ENCODE measurements at regions not wholly inside any gene's neighbourhood (a gene's known extent, or its start where the extent isn't known, plus 50 kb on each side); places are given as distances from the start of the nearest gene placed in this dataset.
"Not testable (repeated sequence)": the region's sequence is repeated elsewhere in the genome, so short reads cannot be mapped to it uniquely, and the experiment has no call there.

DNA sequence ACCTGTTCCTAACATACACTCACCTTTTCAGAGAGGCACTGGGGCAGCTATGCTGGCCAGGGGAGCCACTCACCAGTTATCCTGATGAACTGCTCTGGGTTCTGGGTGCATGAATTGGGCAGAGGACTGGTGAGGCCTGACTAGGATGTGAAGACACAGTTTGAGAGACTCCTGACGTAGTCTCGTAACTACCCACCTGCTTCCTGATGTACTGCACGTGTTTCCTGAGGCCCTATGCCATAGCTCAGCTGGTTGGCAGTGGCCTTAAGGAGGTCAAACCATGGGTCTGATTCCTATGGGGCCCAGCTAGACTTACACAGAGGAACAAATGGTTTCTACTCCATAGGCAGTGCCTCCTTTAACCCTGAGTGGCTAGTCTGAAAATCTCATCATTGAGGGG is 351.7 kb upstream of the FRG2C start:
- DNase-seq: not testable (repeated sequence)

GRCh38 chr3:75319776-75320175 is 344.4 kb upstream of the FRG2C start:
- not testable (repeated sequence) for DNase-seq

- DNase-seq: no peak
Measured at GRCh38 chr3:75320369-75320768, 343.8 kb upstream of the FRG2C start.

- DNase-seq: no peak
Measured at GRCh38 chr3:75321060-75321459, 343.1 kb upstream of the FRG2C start.

- not testable (repeated sequence) for DNase-seq
Measured at GRCh38 chr3:75323936-75324335, 340.2 kb upstream of the FRG2C start.

GRCh38 chr3:75325716-75326115 is 338.4 kb upstream of the FRG2C start:
- DNase-seq: no peak

- DNase-seq: no peak
Measured at GRCh38 chr3:75327453-75327852, 336.7 kb upstream of the FRG2C start.

GRCh38 chr3:75329476-75330097 is 334.5 kb upstream of the FRG2C start:
- DNase-seq: peak in 4 of 56 donors; percentile 2 to 27 (median 16)

- DNase-seq: not testable (repeated sequence)
Measured at GRCh38 chr3:75330446-75330845, 333.7 kb upstream of the FRG2C start.

- not testable (repeated sequence) for DNase-seq
Measured at GRCh38 chr3:75332090-75332489, 332.0 kb upstream of the FRG2C start.

DNA sequence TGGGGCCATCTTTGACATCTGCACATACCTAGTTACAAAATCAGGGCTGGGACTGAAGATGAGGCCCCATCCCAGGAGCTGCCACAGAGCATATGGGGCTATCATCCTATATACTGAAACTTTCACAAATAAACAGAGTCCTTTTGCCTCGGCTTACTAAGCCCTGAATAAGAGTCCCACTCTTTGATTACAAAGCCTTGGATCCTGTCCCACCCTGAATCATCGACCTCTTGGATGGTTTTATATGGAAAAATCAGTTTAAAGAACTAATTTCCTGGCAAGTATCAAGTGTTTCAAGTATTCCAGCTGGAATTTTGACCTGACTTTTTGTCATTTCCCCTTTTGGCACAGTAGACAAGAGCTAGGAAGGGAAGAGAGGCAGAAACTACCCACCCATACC is 331.3 kb upstream of the FRG2C start:
- no peak for DNase-seq

- no peak for DNase-seq
Measured at GRCh38 chr3:75334299-75334698, 329.8 kb upstream of the FRG2C start.

GRCh38 chr3:75337226-75337900 is 326.8 kb upstream of the FRG2C start:
- no peak for DNase-seq

GRCh38 chr3:75338342-75338741 is 325.8 kb upstream of the FRG2C start:
- DNase-seq: no peak

DNA sequence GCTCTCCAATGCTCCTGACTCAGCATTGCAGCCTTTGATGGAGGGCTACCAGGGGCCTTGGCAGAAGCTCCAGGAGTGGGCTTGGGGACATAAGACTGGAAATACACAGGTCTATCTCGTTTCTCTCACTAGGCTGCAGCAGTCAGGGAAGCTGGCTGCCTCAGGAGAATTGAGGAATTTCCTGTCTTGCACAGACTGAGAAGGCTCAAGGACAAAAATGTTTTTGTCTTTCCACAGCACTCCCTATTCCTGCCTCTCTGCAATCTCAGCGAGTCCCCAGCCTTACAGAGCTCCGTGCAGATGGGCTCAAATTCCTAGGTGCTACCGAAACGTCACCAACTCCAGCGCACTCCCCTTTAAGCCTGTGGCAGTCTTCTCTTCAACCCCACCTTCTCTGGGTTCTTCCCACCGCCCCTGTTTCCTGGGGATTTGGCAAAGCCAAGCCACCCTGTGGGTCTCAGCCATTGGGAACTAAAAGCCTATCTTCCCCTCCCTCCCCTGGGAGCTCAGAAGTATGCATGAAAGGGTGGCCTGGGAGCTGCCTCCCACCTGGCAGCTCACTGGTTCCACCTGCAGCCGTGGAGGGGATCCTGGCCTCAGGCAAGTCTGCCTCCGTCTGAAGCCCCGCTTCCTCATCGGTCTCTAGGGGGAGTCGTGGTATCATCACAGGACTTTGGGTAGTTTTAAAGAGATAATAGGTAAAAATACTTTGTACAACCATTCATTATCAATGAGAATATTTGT is 322.6 kb upstream of the FRG2C start:
- DNase-seq: no peak

DNA sequence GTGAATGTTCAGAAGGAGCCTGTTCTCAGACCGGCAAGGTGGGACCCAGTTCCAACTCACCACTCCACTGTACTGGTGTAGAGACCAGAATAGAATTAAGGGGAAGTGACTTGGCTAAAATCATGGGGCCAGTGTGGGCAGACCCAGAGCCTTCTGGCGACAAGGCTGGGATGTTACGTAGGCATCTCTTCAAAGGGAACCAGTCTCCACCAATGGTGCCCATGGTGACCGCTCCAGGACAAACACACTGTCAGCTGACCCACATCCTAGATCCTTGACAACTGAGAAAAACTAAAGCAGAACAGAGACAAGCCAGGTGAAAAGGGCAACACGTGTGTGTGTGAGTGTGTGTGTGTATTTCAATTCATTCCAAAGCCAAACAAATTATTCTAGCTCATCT is 321.7 kb upstream of the FRG2C start:
- DNase-seq: no peak

DNA sequence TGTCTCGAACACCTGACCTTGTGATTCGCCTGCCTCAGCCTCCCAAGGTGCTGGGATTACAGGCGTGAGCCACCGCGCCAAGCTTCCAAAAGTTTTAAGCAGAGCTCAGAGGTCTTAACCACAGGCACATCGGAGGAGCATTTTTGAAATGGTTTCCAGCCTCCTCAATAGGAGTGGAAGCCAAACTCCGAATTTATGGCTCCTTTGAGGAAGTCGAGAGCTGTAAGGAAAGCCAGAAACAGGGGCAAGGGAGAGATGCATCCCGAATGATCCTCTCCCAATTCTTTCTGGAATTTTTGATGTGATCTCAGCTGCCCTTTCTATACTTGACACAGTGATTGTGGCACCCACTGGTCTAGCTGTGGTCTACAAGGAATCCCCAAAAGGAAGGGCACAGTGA is 313.6 kb upstream of the FRG2C start:
- DNase-seq: not testable (repeated sequence)

GRCh38 chr3:75362086-75362784 is 301.9 kb upstream of the FRG2C start:
- not testable (repeated sequence) for DNase-seq

DNA sequence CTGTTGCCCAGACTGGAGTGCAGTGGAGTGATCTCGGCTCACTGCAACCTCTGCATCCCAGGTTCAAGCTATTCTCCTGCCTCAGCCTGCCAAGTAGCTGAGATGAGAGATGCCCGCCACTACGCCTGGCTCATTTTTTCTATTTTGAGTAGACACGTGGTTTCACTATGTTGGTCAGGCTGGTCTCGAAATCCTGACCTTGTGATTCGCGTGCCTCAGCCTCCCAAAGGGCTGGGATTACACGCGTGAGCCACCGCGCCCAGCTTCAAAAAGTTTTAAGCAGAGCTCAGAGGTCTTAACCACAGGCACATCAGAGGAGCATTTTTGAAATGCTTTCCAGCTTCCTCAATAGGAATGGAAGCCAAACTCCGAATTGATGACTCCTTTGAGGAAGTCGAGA is 291.2 kb upstream of the FRG2C start:
- not testable (repeated sequence) for DNase-seq

GRCh38 chr3:75379840-75380239 is 284.3 kb upstream of the FRG2C start:
- DNase-seq: not testable (repeated sequence)

DNA sequence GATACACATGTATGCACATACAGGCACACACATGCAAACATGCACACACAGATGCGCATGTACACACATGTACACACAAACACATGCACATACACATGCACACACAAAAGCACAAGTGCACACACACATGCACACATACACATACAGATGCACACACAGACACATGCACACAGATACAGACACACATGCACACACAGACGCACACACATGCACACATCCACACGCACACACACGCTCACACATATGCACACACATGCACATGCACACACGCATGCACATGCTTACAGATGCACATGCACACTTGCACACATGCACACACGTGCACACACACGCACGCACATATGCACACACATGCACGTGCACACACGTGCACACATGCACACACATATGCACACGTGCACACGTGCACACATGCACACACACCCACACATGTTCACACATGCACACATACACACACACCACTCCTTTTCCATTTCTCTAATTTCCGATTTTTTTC is 283.8 kb upstream of the FRG2C start:
- DNase-seq: no peak

GRCh38 chr3:75384016-75384415 is 280.1 kb upstream of the FRG2C start:
- not testable (repeated sequence) for DNase-seq
